ENCODE measurements at regions not wholly inside any gene's neighbourhood (a gene's known extent, or its start where the extent isn't known, plus 50 kb on each side); places are given as distances from the start of the nearest gene placed in this dataset.

DNA sequence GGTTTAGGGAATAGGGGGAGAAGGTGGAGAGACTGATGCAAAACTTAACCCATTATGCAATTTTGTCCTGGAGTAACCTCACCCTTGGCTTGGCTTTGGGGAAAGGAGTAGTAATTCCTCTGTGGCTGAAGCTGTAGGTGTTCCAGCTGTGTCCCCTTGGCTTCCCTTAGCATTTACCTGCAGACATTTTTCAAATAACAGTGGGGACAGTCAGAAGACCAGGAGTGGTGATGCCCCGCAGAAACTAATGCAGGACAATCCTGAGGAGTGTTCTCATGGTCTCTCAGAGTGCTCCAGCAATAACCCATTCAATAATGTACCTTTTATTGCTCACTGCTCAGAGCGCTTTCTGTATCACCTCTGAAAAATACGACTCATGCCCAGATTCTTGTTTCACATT is 282.1 kb downstream of the ZEB1 start:
- TF ChIP-seq EZH2phosphoT487 (IDR thresholded peaks at IDR 0.05; ENCODE audit: unreplicated experiment), result no peak
- TF ChIP-seq ZNF114 (CRISPR knock-in tag; IDR thresholded peaks at IDR 0.05), result no peak
- TF ChIP-seq, protein P1, sequence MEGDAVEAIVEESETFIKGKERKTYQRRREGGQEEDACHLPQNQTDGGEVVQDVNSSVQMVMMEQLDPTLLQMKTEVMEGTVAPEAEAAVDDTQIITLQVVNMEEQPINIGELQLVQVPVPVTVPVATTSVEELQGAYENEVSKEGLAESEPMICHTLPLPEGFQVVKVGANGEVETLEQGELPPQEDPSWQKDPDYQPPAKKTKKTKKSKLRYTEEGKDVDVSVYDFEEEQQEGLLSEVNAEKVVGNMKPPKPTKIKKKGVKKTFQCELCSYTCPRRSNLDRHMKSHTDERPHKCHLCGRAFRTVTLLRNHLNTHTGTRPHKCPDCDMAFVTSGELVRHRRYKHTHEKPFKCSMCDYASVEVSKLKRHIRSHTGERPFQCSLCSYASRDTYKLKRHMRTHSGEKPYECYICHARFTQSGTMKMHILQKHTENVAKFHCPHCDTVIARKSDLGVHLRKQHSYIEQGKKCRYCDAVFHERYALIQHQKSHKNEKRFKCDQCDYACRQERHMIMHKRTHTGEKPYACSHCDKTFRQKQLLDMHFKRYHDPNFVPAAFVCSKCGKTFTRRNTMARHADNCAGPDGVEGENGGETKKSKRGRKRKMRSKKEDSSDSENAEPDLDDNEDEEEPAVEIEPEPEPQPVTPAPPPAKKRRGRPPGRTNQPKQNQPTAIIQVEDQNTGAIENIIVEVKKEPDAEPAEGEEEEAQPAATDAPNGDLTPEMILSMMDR (conservative IDR thresholded peaks at IDR 0.05; ENCODE audit: low read depth in 2 of 2), result no peak
- no peak for TF ChIP-seq POLR2AphosphoS5 (IDR thresholded peaks at IDR 0.05; ENCODE audit: low read depth)
- no peak for TF ChIP-seq EZH2 (IDR thresholded peaks at IDR 0.05; ENCODE audit: low read depth, unreplicated experiment)
- TF ChIP-seq JUNB (IDR thresholded peaks at IDR 0.05; ENCODE audit: unreplicated experiment), result no peak
- TF ChIP-seq, protein P2, sequence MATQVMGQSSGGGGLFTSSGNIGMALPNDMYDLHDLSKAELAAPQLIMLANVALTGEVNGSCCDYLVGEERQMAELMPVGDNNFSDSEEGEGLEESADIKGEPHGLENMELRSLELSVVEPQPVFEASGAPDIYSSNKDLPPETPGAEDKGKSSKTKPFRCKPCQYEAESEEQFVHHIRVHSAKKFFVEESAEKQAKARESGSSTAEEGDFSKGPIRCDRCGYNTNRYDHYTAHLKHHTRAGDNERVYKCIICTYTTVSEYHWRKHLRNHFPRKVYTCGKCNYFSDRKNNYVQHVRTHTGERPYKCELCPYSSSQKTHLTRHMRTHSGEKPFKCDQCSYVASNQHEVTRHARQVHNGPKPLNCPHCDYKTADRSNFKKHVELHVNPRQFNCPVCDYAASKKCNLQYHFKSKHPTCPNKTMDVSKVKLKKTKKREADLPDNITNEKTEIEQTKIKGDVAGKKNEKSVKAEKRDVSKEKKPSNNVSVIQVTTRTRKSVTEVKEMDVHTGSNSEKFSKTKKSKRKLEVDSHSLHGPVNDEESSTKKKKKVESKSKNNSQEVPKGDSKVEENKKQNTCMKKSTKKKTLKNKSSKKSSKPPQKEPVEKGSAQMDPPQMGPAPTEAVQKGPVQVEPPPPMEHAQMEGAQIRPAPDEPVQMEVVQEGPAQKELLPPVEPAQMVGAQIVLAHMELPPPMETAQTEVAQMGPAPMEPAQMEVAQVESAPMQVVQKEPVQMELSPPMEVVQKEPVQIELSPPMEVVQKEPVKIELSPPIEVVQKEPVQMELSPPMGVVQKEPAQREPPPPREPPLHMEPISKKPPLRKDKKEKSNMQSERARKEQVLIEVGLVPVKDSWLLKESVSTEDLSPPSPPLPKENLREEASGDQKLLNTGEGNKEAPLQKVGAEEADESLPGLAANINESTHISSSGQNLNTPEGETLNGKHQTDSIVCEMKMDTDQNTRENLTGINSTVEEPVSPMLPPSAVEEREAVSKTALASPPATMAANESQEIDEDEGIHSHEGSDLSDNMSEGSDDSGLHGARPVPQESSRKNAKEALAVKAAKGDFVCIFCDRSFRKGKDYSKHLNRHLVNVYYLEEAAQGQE (IDR thresholded peaks at IDR 0.05; ENCODE audit: unreplicated experiment), result no peak
- no peak for TF ChIP-seq CREB1 (CRISPR knock-in tag; IDR thresholded peaks at IDR 0.05; ENCODE audit: low read depth)
- TF ChIP-seq ZNF331 (CRISPR knock-in tag; IDR thresholded peaks at IDR 0.05; ENCODE audit: low read depth), result no peak
- TF ChIP-seq NANOG (IDR thresholded peaks at IDR 0.05; ENCODE audit: borderline replicate concordance), result no peak
- TF ChIP-seq, protein P3, sequence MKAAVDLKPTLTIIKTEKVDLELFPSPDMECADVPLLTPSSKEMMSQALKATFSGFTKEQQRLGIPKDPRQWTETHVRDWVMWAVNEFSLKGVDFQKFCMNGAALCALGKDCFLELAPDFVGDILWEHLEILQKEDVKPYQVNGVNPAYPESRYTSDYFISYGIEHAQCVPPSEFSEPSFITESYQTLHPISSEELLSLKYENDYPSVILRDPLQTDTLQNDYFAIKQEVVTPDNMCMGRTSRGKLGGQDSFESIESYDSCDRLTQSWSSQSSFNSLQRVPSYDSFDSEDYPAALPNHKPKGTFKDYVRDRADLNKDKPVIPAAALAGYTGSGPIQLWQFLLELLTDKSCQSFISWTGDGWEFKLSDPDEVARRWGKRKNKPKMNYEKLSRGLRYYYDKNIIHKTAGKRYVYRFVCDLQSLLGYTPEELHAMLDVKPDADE (IDR thresholded peaks at IDR 0.05), result no peak
- TF ChIP-seq STAT1 (IDR thresholded peaks at IDR 0.05; ENCODE audit: unreplicated experiment), result no peak

All from GM23338 (cell line).